PC-9 (cell line): ENCODE measurements at regions not wholly inside any gene's neighbourhood (a gene's known extent, or its start where the extent isn't known, plus 50 kb on each side); places are given as distances from the start of the nearest gene placed in this dataset.

Experiments
- CTCF ChIP-seq: fragments of 200-600 bp; sonication (generic); conservative IDR thresholded peaks from 2 replicates; pipeline ENCODE4 v1.6.1; 2017; ENCODE audit warnings: mixed run types, antibody characterized with exemption, mild to moderate bottlenecking, moderate library complexity
- EZH2 ChIP-seq: fragments of 200-600 bp; sonication (generic); IDR thresholded peaks from 2 replicates; pipeline ENCODE4 v1.8.0; 2017; ENCODE audit warnings: antibody characterized with exemption, low read depth

- TF ChIP-seq CTCF (no peak), EZH2 (no peak)
These were observed 88.7 kb upstream of the PCDH9 start for GRCh38 chr13:67318860-67319259.
